ENCODE measurements at regions not wholly inside any gene's neighbourhood (a gene's known extent, or its start where the extent isn't known, plus 50 kb on each side); places are given as distances from the start of the nearest gene placed in this dataset.

GRCh38 chr11:109512249-109512648, 90.3 kb downstream of the C11orf87 start:
- TF ChIP-seq, protein P1, sequence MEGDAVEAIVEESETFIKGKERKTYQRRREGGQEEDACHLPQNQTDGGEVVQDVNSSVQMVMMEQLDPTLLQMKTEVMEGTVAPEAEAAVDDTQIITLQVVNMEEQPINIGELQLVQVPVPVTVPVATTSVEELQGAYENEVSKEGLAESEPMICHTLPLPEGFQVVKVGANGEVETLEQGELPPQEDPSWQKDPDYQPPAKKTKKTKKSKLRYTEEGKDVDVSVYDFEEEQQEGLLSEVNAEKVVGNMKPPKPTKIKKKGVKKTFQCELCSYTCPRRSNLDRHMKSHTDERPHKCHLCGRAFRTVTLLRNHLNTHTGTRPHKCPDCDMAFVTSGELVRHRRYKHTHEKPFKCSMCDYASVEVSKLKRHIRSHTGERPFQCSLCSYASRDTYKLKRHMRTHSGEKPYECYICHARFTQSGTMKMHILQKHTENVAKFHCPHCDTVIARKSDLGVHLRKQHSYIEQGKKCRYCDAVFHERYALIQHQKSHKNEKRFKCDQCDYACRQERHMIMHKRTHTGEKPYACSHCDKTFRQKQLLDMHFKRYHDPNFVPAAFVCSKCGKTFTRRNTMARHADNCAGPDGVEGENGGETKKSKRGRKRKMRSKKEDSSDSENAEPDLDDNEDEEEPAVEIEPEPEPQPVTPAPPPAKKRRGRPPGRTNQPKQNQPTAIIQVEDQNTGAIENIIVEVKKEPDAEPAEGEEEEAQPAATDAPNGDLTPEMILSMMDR (conservative IDR thresholded peaks at IDR 0.05): no peak
- no peak for TF ChIP-seq ZFX (IDR thresholded peaks at IDR 0.05)

All from C4-2B (cell line).